Activated T-helper 2 cell treated with anti-CD3 and anti-CD28 coated beads, Interferon-gamma antibody, Interleukin-2, Interleukin-4, amounts not matched to agents 10 μg/mL and 5 μg/mL and 100 μg/mL, durations not matched to agents 14 hours and 24 hours and 36 hours (primary cell): ENCODE measurements at regions not wholly inside any gene's neighbourhood (a gene's known extent, or its start where the extent isn't known, plus 50 kb on each side); places are given as distances from the start of the nearest gene placed in this dataset.
"Not testable (repeated sequence)": the region's sequence is repeated elsewhere in the genome, so short reads cannot be mapped to it uniquely, and the experiment has no call there.

Experiments
- DNase-seq: peaks from one replicate; pipeline ENCODE4 v3.0.0; 2021; ENCODE audit warnings: low spot score
- H3K27ac Mint-ChIP-seq: one replicate; pipeline ENCODE4 v1.8.0; 2021; ENCODE audit warnings: mixed read lengths
- H3K27me3 Mint-ChIP-seq: one replicate; pipeline ENCODE4 v1.8.0; 2021; ENCODE audit warnings: low read depth, mixed read lengths
- H3K36me3 Mint-ChIP-seq: one replicate; pipeline ENCODE4 v1.8.0; 2021; ENCODE audit warnings: low read depth, mixed read lengths
- H3K4me1 Mint-ChIP-seq: one replicate; pipeline ENCODE4 v1.8.0; 2021; ENCODE audit warnings: low read depth, mixed read lengths
- H3K4me3 Mint-ChIP-seq: one replicate; pipeline ENCODE4 v1.8.0; 2021; ENCODE audit warnings: low read depth, mild to moderate bottlenecking, moderate library complexity, mixed read lengths
- H3K9me3 Mint-ChIP-seq: one replicate; pipeline ENCODE4 v1.8.0; 2021; ENCODE audit warnings: mixed read lengths
- intact Hi-C: fragments of 100-400 bp; cut with micrococcal nuclease; formaldehyde crosslinking; loops from one replicate; pipeline ENCODE4 v1.15.1; 2023

GRCh38 chr5:62900976-62901375 is 322.4 kb downstream of the LRRC70 start:
- Mint-ChIP-seq H3K27me3 (no peaks in the 10 kb centered on the region), H3K9me3 (no peaks in the 10 kb centered on the region), H3K36me3 (no peaks in the 10 kb centered on the region), H3K4me3 (no peak overlapping the region), H3K4me1 (no peaks in the 10 kb centered on the region), H3K27ac (no peak overlapping the region)
- no peak for DNase-seq
- intact Hi-C loops: no loop called here

- Mint-ChIP-seq H3K36me3 (no peaks in the 10 kb centered on the region), H3K4me1 (no peaks in the 10 kb centered on the region), H3K27ac (no peak overlapping the region), H3K9me3 (no peaks in the 10 kb centered on the region), H3K27me3 (no peaks in the 10 kb centered on the region), H3K4me3 (no peak overlapping the region)
- DNase-seq: no peak
- intact Hi-C loops: no loop called here
Observed at GRCh38 chr5:62896121-62896893, 317.7 kb downstream of the LRRC70 start.

GRCh38 chr5:62886603-62887315 is 308.1 kb downstream of the LRRC70 start:
- DNase-seq: no peak
- H3K27me3 Mint-ChIP-seq: no peaks in the 10 kb centered on the region
- H3K9me3 Mint-ChIP-seq: no peaks in the 10 kb centered on the region
- no peaks in the 10 kb centered on the region for H3K4me1 Mint-ChIP-seq
- intact Hi-C loops: no loop called here
- H3K36me3 Mint-ChIP-seq: no peaks in the 10 kb centered on the region
- no peak overlapping the region for H3K27ac Mint-ChIP-seq
- no peak overlapping the region for H3K4me3 Mint-ChIP-seq

- H3K4me1 Mint-ChIP-seq, H3K27me3 Mint-ChIP-seq, H3K36me3 Mint-ChIP-seq: not testable (repeated sequence)
Observed at GRCh38 chr5:62837330-62837729, 258.7 kb downstream of the LRRC70 start.

GRCh38 chr5:62829604-62829986 is 251.0 kb downstream of the LRRC70 start:
- no peak for DNase-seq
- Mint-ChIP-seq H3K9me3 (peaks cover 3% of the 10 kb centered on the region), H3K27me3 (no peaks in the 10 kb centered on the region), H3K4me3 (no peak overlapping the region), H3K4me1 (no peaks in the 10 kb centered on the region), H3K36me3 (no peaks in the 10 kb centered on the region), H3K27ac (no peak overlapping the region)
- intact Hi-C loops: no loop called here

More at GRCh38 chr5:62837330-62837729, 258.7 kb downstream of the LRRC70 start:
- H3K9me3 Mint-ChIP-seq, DNase-seq, H3K4me3 Mint-ChIP-seq, intact Hi-C loops, H3K27ac Mint-ChIP-seq: not testable (repeated sequence)

- intact Hi-C loops: no loop called here
- Mint-ChIP-seq H3K4me1 (no peaks in the 10 kb centered on the region), H3K27me3 (no peaks in the 10 kb centered on the region)
Observed at GRCh38 chr5:62828742-62829603, 250.4 kb downstream of the LRRC70 start.

GRCh38 chr5:62825623-62826220 is 247.1 kb downstream of the LRRC70 start:
- no peaks in the 10 kb centered on the region for H3K36me3 Mint-ChIP-seq
- intact Hi-C loops: no loop called here
- no peaks in the 10 kb centered on the region for H3K27me3 Mint-ChIP-seq
- no peaks in the 10 kb centered on the region for H3K9me3 Mint-ChIP-seq
- H3K4me3 Mint-ChIP-seq: no peak overlapping the region
- no peak for DNase-seq
- no peak overlapping the region for H3K27ac Mint-ChIP-seq
- H3K4me1 Mint-ChIP-seq: no peaks in the 10 kb centered on the region

More at GRCh38 chr5:62828742-62829603, 250.4 kb downstream of the LRRC70 start:
- no peak for DNase-seq
- Mint-ChIP-seq H3K9me3 (peaks cover 3% of the 10 kb centered on the region), H3K4me3 (no peak overlapping the region), H3K27ac (no peak overlapping the region), H3K36me3 (no peaks in the 10 kb centered on the region)

- intact Hi-C loops: no loop called here
- H3K27me3 Mint-ChIP-seq: no peaks in the 10 kb centered on the region
- no peak overlapping the region for H3K4me3 Mint-ChIP-seq
- no peak overlapping the region for H3K27ac Mint-ChIP-seq
- H3K36me3 Mint-ChIP-seq: no peaks in the 10 kb centered on the region
- no peaks in the 10 kb centered on the region for H3K4me1 Mint-ChIP-seq
- DNase-seq: no peak
- no peaks in the 10 kb centered on the region for H3K9me3 Mint-ChIP-seq
Observed at GRCh38 chr5:62824936-62825335, 246.3 kb downstream of the LRRC70 start.

- H3K36me3 Mint-ChIP-seq, intact Hi-C loops, H3K27me3 Mint-ChIP-seq, H3K4me3 Mint-ChIP-seq, H3K9me3 Mint-ChIP-seq, H3K4me1 Mint-ChIP-seq, H3K27ac Mint-ChIP-seq, DNase-seq: not testable (repeated sequence)
Observed at GRCh38 chr5:62817043-62817442, 238.4 kb downstream of the LRRC70 start.

GRCh38 chr5:62814991-62815390 is 236.4 kb downstream of the LRRC70 start:
- Mint-ChIP-seq H3K36me3 (no peaks in the 10 kb centered on the region), H3K27me3 (no peaks in the 10 kb centered on the region), H3K4me3 (no peak overlapping the region), H3K27ac (no peak overlapping the region), H3K9me3 (peaks cover 7% of the 10 kb centered on the region), H3K4me1 (no peaks in the 10 kb centered on the region)
- DNase-seq: no peak
- intact Hi-C loops: no loop called here

GRCh38 chr5:62812621-62813255 is 234.1 kb downstream of the LRRC70 start:
- no peak for DNase-seq
- peaks cover 7% of the 10 kb centered on the region for H3K9me3 Mint-ChIP-seq

GRCh38 chr5:62804819-62805218 is 226.2 kb downstream of the LRRC70 start:
- intact Hi-C loops, H3K4me1 Mint-ChIP-seq, H3K27me3 Mint-ChIP-seq, H3K36me3 Mint-ChIP-seq, H3K27ac Mint-ChIP-seq, H3K9me3 Mint-ChIP-seq, DNase-seq, H3K4me3 Mint-ChIP-seq: not testable (repeated sequence)

More at GRCh38 chr5:62812621-62813255, 234.1 kb downstream of the LRRC70 start:
- intact Hi-C loops: no loop called here
- Mint-ChIP-seq H3K27ac (no peak overlapping the region), H3K4me3 (no peak overlapping the region), H3K27me3 (no peaks in the 10 kb centered on the region), H3K36me3 (no peaks in the 10 kb centered on the region), H3K4me1 (no peaks in the 10 kb centered on the region)
